HG02763 (cell line): ENCODE measurements at regions not wholly inside any gene's neighbourhood (a gene's known extent, or its start where the extent isn't known, plus 50 kb on each side); places are given as distances from the start of the nearest gene placed in this dataset.

Experiments
- ATAC-seq: cut with Tn5 transposase; IDR thresholded peaks from one replicate; pipeline ENCODE4 v1.9.1; 2021; ENCODE audit warnings: mild to moderate bottlenecking, moderate library complexity; ENCODE audit not compliant: unreplicated experiment

GRCh38 chr12:108029051-108029835, 99.8 kb upstream of the WSCD2 start:
- ATAC-seq, result no peak

GRCh38 chr12:108033090-108033489, 96.0 kb upstream of the WSCD2 start:
- no peak for ATAC-seq

DNA sequence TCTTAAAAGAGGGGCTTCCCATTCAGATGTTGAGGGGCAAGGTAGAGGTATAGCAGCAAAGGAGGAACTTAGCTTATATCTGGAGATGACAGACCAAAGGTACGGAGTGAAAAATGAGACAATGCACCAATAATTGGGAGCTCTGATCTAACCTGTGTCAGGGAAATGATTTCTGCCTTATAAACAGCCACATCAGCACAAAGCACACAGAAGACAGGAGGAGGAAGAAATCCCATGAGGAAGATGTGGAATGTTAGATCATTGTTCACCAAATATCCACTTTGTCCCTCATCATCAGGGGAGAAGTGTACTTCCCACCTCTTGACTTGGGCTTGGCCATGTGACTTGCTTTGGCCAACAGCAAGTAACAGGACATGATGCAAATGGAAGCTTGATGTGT, 93.7 kb upstream of the WSCD2 start:
- ATAC-seq, result no peak

- no peak for ATAC-seq
Measured at GRCh38 chr12:108037960-108038359, 91.1 kb upstream of the WSCD2 start.

- no peak for ATAC-seq
Measured at GRCh38 chr12:108039794-108040193, 89.3 kb upstream of the WSCD2 start.

GRCh38 chr12:108040947-108041346, 88.1 kb upstream of the WSCD2 start:
- no peak for ATAC-seq

DNA sequence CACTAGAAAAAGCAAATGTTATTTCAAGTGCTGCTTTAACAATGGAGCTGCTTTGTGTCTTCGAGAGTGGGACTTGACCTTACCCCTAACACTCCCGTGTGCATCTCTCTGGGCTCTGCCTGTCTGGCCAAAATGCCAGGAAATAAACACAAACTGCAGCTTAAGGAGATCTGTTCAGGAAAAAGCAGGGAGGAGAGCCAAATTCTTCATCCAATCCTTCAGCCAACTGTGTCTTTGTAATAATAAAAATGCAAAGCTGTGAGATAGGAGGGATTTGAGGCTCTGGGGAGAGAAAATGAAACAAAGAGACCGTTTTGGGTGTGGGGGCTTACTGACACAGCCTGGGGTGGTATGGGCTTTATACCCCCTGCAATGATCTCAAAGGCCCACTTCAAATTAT, 85.8 kb upstream of the WSCD2 start:
- ATAC-seq, result no peak

GRCh38 chr12:108043750-108044533, 85.1 kb upstream of the WSCD2 start:
- ATAC-seq, result no peak

DNA sequence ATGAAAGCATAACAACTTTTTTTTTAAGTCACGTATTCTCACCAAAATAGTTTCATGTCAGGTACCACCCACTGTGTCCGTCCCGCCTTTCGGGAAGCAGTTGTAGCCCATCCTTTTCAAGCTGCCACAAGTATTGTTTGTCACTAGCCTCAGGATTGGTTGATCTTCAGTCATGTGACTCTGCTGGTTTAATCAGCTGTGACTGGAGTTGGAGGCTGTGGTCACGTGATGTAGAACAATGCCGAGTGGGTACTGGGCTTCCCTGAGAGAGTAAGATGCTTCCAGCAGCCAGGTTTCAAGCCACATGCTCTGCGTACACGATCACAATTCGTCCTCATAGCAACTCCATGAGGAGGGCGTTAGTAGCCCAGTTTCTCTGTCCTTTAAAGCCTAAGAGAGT, 83.0 kb upstream of the WSCD2 start:
- ATAC-seq, result no peak

- no peak for ATAC-seq
Measured at GRCh38 chr12:108046650-108047049, 82.4 kb upstream of the WSCD2 start.

DNA sequence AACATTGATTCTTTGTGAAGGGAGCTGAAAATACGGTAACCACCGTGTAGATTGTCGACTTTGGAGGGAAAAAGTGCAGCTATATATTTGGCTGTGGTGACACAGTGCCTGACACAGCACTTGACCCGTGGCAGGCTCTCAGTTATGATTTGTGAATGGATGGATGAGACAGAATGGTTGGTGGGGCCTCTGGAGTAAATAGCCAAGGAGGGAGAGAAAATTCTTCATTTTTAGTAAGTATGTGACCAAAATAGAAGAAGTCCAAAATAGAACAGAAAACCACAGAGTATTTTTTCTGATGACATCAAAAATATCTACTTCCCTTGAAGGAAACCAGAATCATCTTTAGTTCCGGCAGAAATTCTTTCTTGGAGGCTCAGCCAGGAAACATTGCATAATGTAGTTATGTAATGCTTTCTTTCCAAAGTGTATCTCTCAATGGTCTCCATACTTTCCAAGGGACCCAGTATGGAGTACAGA, 82.0 kb upstream of the WSCD2 start:
- no peak for ATAC-seq

- no peak for ATAC-seq
Measured at GRCh38 chr12:108048686-108049085, 80.4 kb upstream of the WSCD2 start.

- ATAC-seq, result no peak
Measured at GRCh38 chr12:108050696-108051095, 78.4 kb upstream of the WSCD2 start.

GRCh38 chr12:108052260-108052659, 76.8 kb upstream of the WSCD2 start:
- ATAC-seq, result no peak

GRCh38 chr12:108053512-108053911, 75.6 kb upstream of the WSCD2 start:
- ATAC-seq, result no peak

- no peak for ATAC-seq
Measured at GRCh38 chr12:108054496-108054895, 74.6 kb upstream of the WSCD2 start.

GRCh38 chr12:108055141-108055540, 73.9 kb upstream of the WSCD2 start:
- no peak for ATAC-seq

DNA sequence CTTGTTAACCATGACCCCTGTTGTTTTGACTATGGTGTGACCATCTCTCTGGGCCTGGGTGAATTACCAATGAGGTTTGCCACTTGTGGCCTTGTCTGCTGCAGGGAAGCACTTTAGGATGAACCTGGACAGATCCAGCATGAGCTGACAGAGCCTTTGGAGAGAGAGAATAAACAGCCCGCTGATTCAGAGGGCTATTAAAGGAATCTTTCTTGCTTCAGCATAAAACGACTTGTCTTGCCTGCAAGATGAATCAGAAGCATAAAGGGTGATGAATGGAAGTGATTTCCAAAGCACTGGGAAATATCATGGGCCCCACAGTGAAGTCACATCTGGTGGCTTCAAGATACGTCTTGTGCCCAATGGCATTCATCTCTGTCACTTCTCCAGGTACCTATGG, 69.0 kb upstream of the WSCD2 start:
- no peak for ATAC-seq

DNA sequence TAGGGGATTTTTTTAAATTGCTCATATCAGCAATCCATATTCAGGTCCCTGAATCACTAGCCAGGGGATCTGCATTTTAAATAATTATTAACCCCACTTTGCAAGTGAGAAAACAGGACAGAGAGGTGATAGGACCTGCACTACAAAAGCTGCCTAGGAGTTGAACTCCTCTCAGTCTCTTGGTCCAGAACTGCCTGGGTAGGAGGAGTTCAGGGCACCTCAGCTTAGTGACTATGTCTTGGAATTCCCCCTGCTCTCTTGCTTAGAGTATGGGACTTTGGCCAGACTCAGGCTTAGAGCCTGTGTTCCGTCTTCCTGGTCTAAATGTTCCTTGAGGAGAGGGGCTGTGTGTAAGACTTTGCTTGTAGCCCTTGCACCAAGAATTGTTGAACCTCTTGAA, 68.2 kb upstream of the WSCD2 start:
- no peak for ATAC-seq

- no peak for ATAC-seq
Measured at GRCh38 chr12:108063192-108063591, 65.9 kb upstream of the WSCD2 start.

- ATAC-seq, result no peak
Measured at GRCh38 chr12:108065069-108065468, 64.0 kb upstream of the WSCD2 start.
